Liver (tissue), 8 donors: ENCODE measurements at regions not wholly inside any gene's neighbourhood (a gene's known extent, or its start where the extent isn't known, plus 50 kb on each side); places are given as distances from the start of the nearest gene placed in this dataset.

Experiments used
- DNase-seq: peaks from one replicate; pipeline ENCODE4 v3.0.0-alpha.2; 2017; ENCODE audit warnings: low spot score
- H3K27ac ChIP-seq, 2 donors: one replicate each; pipeline ENCODE4 v1.7.0; 2013; ENCODE audit warnings: inconsistent platforms in 2 of 2, low read length in 2 of 2, control low read depth in 1 of 2, low read depth in 1 of 2, mild to moderate bottlenecking in 1 of 2
- H3K27me3 ChIP-seq, 4 donors: one replicate each; pipeline versions ENCODE4 v1.6.1 to v1.7.0; 2013; ENCODE audit warnings: low read length in 3 of 4, inconsistent platforms in 1 of 4, mild to moderate bottlenecking in 1 of 4, moderate library complexity in 1 of 4; ENCODE audit not compliant: control insufficient read depth in 4 of 4, insufficient read depth in 4 of 4
- H3K36me3 ChIP-seq, 4 donors: one replicate each; pipeline versions ENCODE4 v1.6.1 to v1.7.0; 2013; ENCODE audit warnings: low read length in 3 of 4, mild to moderate bottlenecking in 3 of 4, low read depth in 1 of 4, moderate library complexity in 1 of 4; ENCODE audit not compliant: control insufficient read depth in 4 of 4, insufficient read depth in 3 of 4
- H3K4me1 ChIP-seq, 4 donors: one replicate each; pipeline versions ENCODE4 v1.6.1 to v1.7.0; 2013; ENCODE audit warnings: low read length in 3 of 4, mild to moderate bottlenecking in 3 of 4, moderate library complexity in 1 of 4; ENCODE audit not compliant: control insufficient read depth in 4 of 4, insufficient read depth in 4 of 4
- H3K4me3 ChIP-seq, 3 donors: one replicate each; pipeline versions ENCODE4 v1.6.1 to v1.7.0; 2013; ENCODE audit warnings: low read length in 3 of 3, control low read depth in 1 of 3, low read depth in 1 of 3, mild to moderate bottlenecking in 1 of 3
- H3K9ac ChIP-seq, 2 donors: one replicate each; pipeline ENCODE4 v1.7.0; 2013; ENCODE audit warnings: low read length in 2 of 2, mild to moderate bottlenecking in 2 of 2, moderate library complexity in 2 of 2, control low read depth in 1 of 2, low read depth in 1 of 2
- H3K9me3 ChIP-seq, 4 donors: one replicate each; pipeline versions ENCODE4 v1.6.1 to v1.7.0; 2013; ENCODE audit warnings: low read length in 3 of 4; ENCODE audit not compliant: control insufficient read depth in 4 of 4
- CTCF ChIP-seq: fragments of 150-350 bp; IDR thresholded peaks from 2 replicates; pipeline ENCODE4 v1.5.1; 2017; ENCODE audit warnings: improper control_type of control experiment, low read depth, low read length; ENCODE audit not compliant: missing input control
- EGR1 ChIP-seq, 2 donors: IDR thresholded peaks; 2 replicates each; pipeline ENCODE4 v1.6.1; 2016 to 2018; ENCODE audit warnings: antibody characterized with exemption in 2 of 2, low read depth in 2 of 2
- FOXA1 ChIP-seq: IDR thresholded peaks from 2 replicates; pipeline ENCODE4 v1.6.1; 2016; ENCODE audit warnings: antibody characterized with exemption
- FOXA2 ChIP-seq: IDR thresholded peaks from 2 replicates; pipeline ENCODE4 v1.6.1; 2016; ENCODE audit warnings: antibody characterized with exemption
- GABPA ChIP-seq, 2 donors: IDR thresholded peaks in 1 of 2; conservative IDR thresholded peaks in 1 of 2; 2 replicates each; pipeline ENCODE4 v1.6.1; 2016; ENCODE audit warnings: antibody characterized with exemption in 2 of 2, mild to moderate bottlenecking in 1 of 2, moderate library complexity in 1 of 2
- HNF4A ChIP-seq, 2 donors: conservative IDR thresholded peaks; 2 replicates each; pipeline ENCODE4 v1.6.1; 2016; ENCODE audit warnings: antibody characterized with exemption in 2 of 2, mild to moderate bottlenecking in 2 of 2
- HNF4G ChIP-seq: IDR thresholded peaks from 2 replicates; pipeline ENCODE4 v1.6.1; 2016; ENCODE audit warnings: antibody characterized with exemption
- JUND ChIP-seq, 2 donors: IDR thresholded peaks; 2 replicates each; pipeline ENCODE4 v1.6.1; 2016; ENCODE audit warnings: antibody characterized with exemption in 2 of 2
- NR2F2 ChIP-seq: IDR thresholded peaks from 2 replicates; pipeline ENCODE4 v1.6.1; 2016; ENCODE audit warnings: antibody characterized with exemption
- RAD21 ChIP-seq, 2 donors: IDR thresholded peaks; 2 replicates each; pipeline ENCODE4 v1.6.1; 2016; ENCODE audit warnings: antibody characterized with exemption in 2 of 2, mild to moderate bottlenecking in 2 of 2
- REST ChIP-seq: IDR thresholded peaks from 2 replicates; pipeline ENCODE4 v1.6.1; 2016; ENCODE audit warnings: antibody characterized with exemption, mild to moderate bottlenecking
- RXRA ChIP-seq, 2 donors: IDR thresholded peaks; 2 replicates each; pipeline ENCODE4 v1.6.1; 2017 to 2018; ENCODE audit warnings: antibody characterized with exemption in 2 of 2, mild to moderate bottlenecking in 1 of 2
- SP1 ChIP-seq: IDR thresholded peaks from 2 replicates; pipeline ENCODE4 v1.6.1; 2018; ENCODE audit warnings: antibody characterized with exemption, mild to moderate bottlenecking
- TAF1 ChIP-seq: conservative IDR thresholded peaks from 2 replicates; pipeline ENCODE4 v1.6.1; 2016; ENCODE audit warnings: antibody characterized with exemption, mild to moderate bottlenecking
- YY1 ChIP-seq: IDR thresholded peaks from 2 replicates; pipeline ENCODE4 v1.6.1; 2016; ENCODE audit warnings: antibody characterized with exemption, mild to moderate bottlenecking
- WGBS: extraction: QIAGEN DNeasy Blood & Tissue Kit; methylation state at CpG from one replicate; pipeline ENCODE4 v1.1.7; 2013; 5-methylcytosine and 5-hydroxymethylcytosine counted together
- TF ChIP-seq, protein P1 (sequence below): IDR thresholded peaks from 2 replicates; pipeline ENCODE4 v1.6.1; 2016; ENCODE audit warnings: antibody characterized with exemption
- TF ChIP-seq, protein P2 (sequence below): IDR thresholded peaks from 2 replicates; pipeline ENCODE4 v1.6.1; 2016; ENCODE audit warnings: antibody characterized with exemption
- TF ChIP-seq, protein P3 (sequence below): IDR thresholded peaks from 2 replicates; pipeline ENCODE4 v1.6.1; 2016; ENCODE audit warnings: antibody characterized with exemption
- donor health status: healthy.
- donor health status: healthy.
- donor health status: healthy.
- donor health status: healthy.
- donor health status: healthy.

GRCh38 chr5:89676634-89677033 is 732.9 kb downstream of the CETN3 start:
- WGBS, result 74% methylated on average over 2 of the region's 2 CpGs
- TF ChIP-seq EGR1 (IDR thresholded peaks at IDR 0.05; ENCODE audit: low read depth in 2 of 2) (no peak), RAD21 (IDR thresholded peaks at IDR 0.05) (no peak), CTCF (no peak), GABPA (IDR thresholded peaks at IDR 0.05 in 1 of 2, conservative IDR thresholded peaks at IDR 0.05 in 1 of 2) (no peak), NR2F2 (no peak), RXRA (IDR thresholded peaks at IDR 0.05) (no peak), HNF4G (no peak), REST (no peak), FOXA1 (no peak), YY1 (no peak), FOXA2 (no peak), HNF4A (conservative IDR thresholded peaks at IDR 0.05) (no peak), JUND (IDR thresholded peaks at IDR 0.05) (no peak), TAF1 (no peak), SP1 (no peak)
- TF ChIP-seq, protein P1, sequence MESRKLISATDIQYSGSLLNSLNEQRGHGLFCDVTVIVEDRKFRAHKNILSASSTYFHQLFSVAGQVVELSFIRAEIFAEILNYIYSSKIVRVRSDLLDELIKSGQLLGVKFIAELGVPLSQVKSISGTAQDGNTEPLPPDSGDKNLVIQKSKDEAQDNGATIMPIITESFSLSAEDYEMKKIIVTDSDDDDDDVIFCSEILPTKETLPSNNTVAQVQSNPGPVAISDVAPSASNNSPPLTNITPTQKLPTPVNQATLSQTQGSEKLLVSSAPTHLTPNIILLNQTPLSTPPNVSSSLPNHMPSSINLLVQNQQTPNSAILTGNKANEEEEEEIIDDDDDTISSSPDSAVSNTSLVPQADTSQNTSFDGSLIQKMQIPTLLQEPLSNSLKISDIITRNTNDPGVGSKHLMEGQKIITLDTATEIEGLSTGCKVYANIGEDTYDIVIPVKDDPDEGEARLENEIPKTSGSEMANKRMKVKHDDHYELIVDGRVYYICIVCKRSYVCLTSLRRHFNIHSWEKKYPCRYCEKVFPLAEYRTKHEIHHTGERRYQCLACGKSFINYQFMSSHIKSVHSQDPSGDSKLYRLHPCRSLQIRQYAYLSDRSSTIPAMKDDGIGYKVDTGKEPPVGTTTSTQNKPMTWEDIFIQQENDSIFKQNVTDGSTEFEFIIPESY, result no peak
- TF ChIP-seq, protein P2, sequence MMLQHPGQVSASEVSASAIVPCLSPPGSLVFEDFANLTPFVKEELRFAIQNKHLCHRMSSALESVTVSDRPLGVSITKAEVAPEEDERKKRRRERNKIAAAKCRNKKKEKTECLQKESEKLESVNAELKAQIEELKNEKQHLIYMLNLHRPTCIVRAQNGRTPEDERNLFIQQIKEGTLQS, result no peak
- TF ChIP-seq, protein P3, sequence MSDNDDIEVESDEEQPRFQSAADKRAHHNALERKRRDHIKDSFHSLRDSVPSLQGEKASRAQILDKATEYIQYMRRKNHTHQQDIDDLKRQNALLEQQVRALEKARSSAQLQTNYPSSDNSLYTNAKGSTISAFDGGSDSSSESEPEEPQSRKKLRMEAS, result no peak
- no peaks in the 10 kb centered on the region for H3K4me1 ChIP-seq
- H3K27ac ChIP-seq, result no peak overlapping the region
- no peaks in the 10 kb centered on the region for H3K36me3 ChIP-seq
- no peak overlapping the region for H3K4me3 ChIP-seq
- H3K27me3 ChIP-seq, result no peaks in the 10 kb centered on the region
- no peak for DNase-seq
- H3K9me3 ChIP-seq, result no peaks in the 10 kb centered on the region
- no peak overlapping the region for H3K9ac ChIP-seq
